ENCODE measurements at regions not wholly inside any gene's neighbourhood (a gene's known extent, or its start where the extent isn't known, plus 50 kb on each side); places are given as distances from the start of the nearest gene placed in this dataset.

GRCh38 chr5:74952406-74952805 is 86.2 kb upstream of the FAM169A start:
- no peak overlapping the region for H3K4me3 ChIP-seq (ENCODE audit: low read depth, low read length)
- DNase-seq (ENCODE audit: low read depth), result no peak
- no peak for TF ChIP-seq MAX (IDR thresholded peaks at IDR 0.05; ENCODE audit: low read depth, low read length)
- TF ChIP-seq CTCF (IDR thresholded peaks at IDR 0.05; ENCODE audit: low read depth, low read length), result no peak
- TF ChIP-seq POLR2A (IDR thresholded peaks at IDR 0.05; ENCODE audit: extremely low read depth, insufficient read length), result no peak
- TF ChIP-seq MYC (IDR thresholded peaks at IDR 0.05; ENCODE audit: low read depth, low read length), result no peak

GRCh38 chr5:74951865-74952264 is 85.7 kb upstream of the FAM169A start:
- no peak overlapping the region for H3K4me3 ChIP-seq (ENCODE audit: low read depth, low read length)
- TF ChIP-seq MAX (IDR thresholded peaks at IDR 0.05; ENCODE audit: low read depth, low read length), result no peak
- TF ChIP-seq MYC (IDR thresholded peaks at IDR 0.05; ENCODE audit: low read depth, low read length), result no peak
- TF ChIP-seq POLR2A (IDR thresholded peaks at IDR 0.05; ENCODE audit: extremely low read depth, insufficient read length), result no peak
- TF ChIP-seq CTCF (IDR thresholded peaks at IDR 0.05; ENCODE audit: low read depth, low read length), result no peak
- DNase-seq (ENCODE audit: low read depth), result no peak

GRCh38 chr5:74950836-74951515 is 84.8 kb upstream of the FAM169A start:
- TF ChIP-seq POLR2A (IDR thresholded peaks at IDR 0.05; ENCODE audit: extremely low read depth, insufficient read length) (no peak), MYC (IDR thresholded peaks at IDR 0.05; ENCODE audit: low read depth, low read length) (no peak), MAX (IDR thresholded peaks at IDR 0.05; ENCODE audit: low read depth, low read length) (no peak), CTCF (IDR thresholded peaks at IDR 0.05; ENCODE audit: low read depth, low read length) (no peak)
- H3K4me3 ChIP-seq (ENCODE audit: low read depth, low read length), result no peak overlapping the region
- no peak for DNase-seq (ENCODE audit: low read depth)

- DNase-seq (ENCODE audit: low read depth), result no peak
- no peak overlapping the region for H3K4me3 ChIP-seq (ENCODE audit: low read depth, low read length)
- TF ChIP-seq MAX (IDR thresholded peaks at IDR 0.05; ENCODE audit: low read depth, low read length) (no peak), MYC (IDR thresholded peaks at IDR 0.05; ENCODE audit: low read depth, low read length) (no peak), POLR2A (IDR thresholded peaks at IDR 0.05; ENCODE audit: extremely low read depth, insufficient read length) (no peak)
These were observed 83.8 kb upstream of the FAM169A start for GRCh38 chr5:74949976-74950375.

- TF ChIP-seq MYC (IDR thresholded peaks at IDR 0.05; ENCODE audit: low read depth, low read length) (no peak), MAX (IDR thresholded peaks at IDR 0.05; ENCODE audit: low read depth, low read length) (no peak), POLR2A (IDR thresholded peaks at IDR 0.05; ENCODE audit: extremely low read depth, insufficient read length) (no peak), CTCF (IDR thresholded peaks at IDR 0.05; ENCODE audit: low read depth, low read length) (no peak)
- DNase-seq (ENCODE audit: low read depth), result no peak
- H3K4me3 ChIP-seq (ENCODE audit: low read depth, low read length), result no peak overlapping the region
These were observed 81.9 kb upstream of the FAM169A start for GRCh38 chr5:74948031-74948546.

GRCh38 chr5:74946471-74946870 is 80.3 kb upstream of the FAM169A start:
- no peak overlapping the region for H3K4me3 ChIP-seq (ENCODE audit: low read depth, low read length)
- DNase-seq (ENCODE audit: low read depth), result no peak
- TF ChIP-seq MAX (IDR thresholded peaks at IDR 0.05; ENCODE audit: low read depth, low read length), result no peak

Data from NB4 (cell line).